Loucy (cell line): ENCODE measurements at regions not wholly inside any gene's neighbourhood (a gene's known extent, or its start where the extent isn't known, plus 50 kb on each side); places are given as distances from the start of the nearest gene placed in this dataset.

Experiments
- H2AFZ ChIP-seq: fragments of 200-600 bp; sonication (generic); 2 replicates; pipeline ENCODE4 v1.6.0; 2016; ENCODE audit warnings: antibody characterized with exemption, mild to moderate bottlenecking, low read length, moderate library complexity
- H3F3A ChIP-seq: fragments of 200-600 bp; 2 replicates; pipeline ENCODE4 v1.6.0; 2016; ENCODE audit warnings: antibody characterized with exemption, low read depth, mild to moderate bottlenecking
- H3K27me3 ChIP-seq: fragments of 200-600 bp; sonication (generic); 2 replicates; pipeline ENCODE4 v1.6.1; 2014; ENCODE audit warnings: low read length, mild to moderate bottlenecking; ENCODE audit not compliant: insufficient read depth, poor library complexity, severe bottlenecking
- H3K36me3 ChIP-seq: fragments of 200-600 bp; sonication (generic); 2 replicates; pipeline ENCODE4 v1.6.1; 2016; ENCODE audit warnings: low read length; ENCODE audit not compliant: insufficient read depth
- H3K4me1 ChIP-seq: fragments of 200-600 bp; sonication (generic); 2 replicates; pipeline ENCODE4 v1.5.1; 2014; ENCODE audit warnings: low read length, mild to moderate bottlenecking; ENCODE audit not compliant: insufficient read depth, poor library complexity, severe bottlenecking
- H3K4me2 ChIP-seq: fragments of 200-600 bp; sonication (generic); 2 replicates; pipeline ENCODE4 v1.6.0; 2014; ENCODE audit warnings: antibody characterized with exemption, low read length, low read depth, mild to moderate bottlenecking; ENCODE audit not compliant: poor library complexity, severe bottlenecking
- H3K4me3 ChIP-seq: fragments of 200-600 bp; sonication (generic); 2 replicates; pipeline ENCODE4 v1.5.1; 2014; ENCODE audit warnings: low read length, mild to moderate bottlenecking, mixed read lengths; ENCODE audit not compliant: poor library complexity, severe bottlenecking
- H3K79me2 ChIP-seq: fragments of 200-600 bp; sonication (generic); 2 replicates; pipeline ENCODE4 v1.6.1; 2014; ENCODE audit warnings: low read length; ENCODE audit not compliant: insufficient read depth
- H3K9ac ChIP-seq: fragments of 200-600 bp; sonication (generic); 2 replicates; pipeline ENCODE4 v1.6.0; 2014; ENCODE audit warnings: mild to moderate bottlenecking, low read depth, low read length, moderate library complexity; ENCODE audit not compliant: poor library complexity, severe bottlenecking
- H3K9me2 ChIP-seq: fragments of 200-600 bp; sonication (generic); replicated peaks from 2 replicates; pipeline ENCODE4 v1.6.1; 2016; ENCODE audit warnings: low read depth, low read length, mixed read lengths
- H3K9me3 ChIP-seq: fragments of 200-600 bp; sonication (generic); 2 replicates; pipeline ENCODE4 v1.6.1; 2014; ENCODE audit warnings: mild to moderate bottlenecking, antibody characterized with exemption, low read length, low read depth; ENCODE audit not compliant: insufficient read depth
- H4K20me1 ChIP-seq: fragments of 200-600 bp; sonication (generic); 2 replicates; pipeline ENCODE4 v1.6.0; 2014; ENCODE audit warnings: antibody characterized with exemption, low read length, mild to moderate bottlenecking; ENCODE audit not compliant: insufficient read depth, poor library complexity, severe bottlenecking
- EZH2phosphoT487 ChIP-seq: fragments of 200-600 bp; IDR thresholded peaks from 2 replicates; pipeline ENCODE4 v1.6.1; 2018; ENCODE audit warnings: antibody characterized with exemption, mild to moderate bottlenecking, moderate library complexity, borderline replicate concordance
- TF ChIP-seq, protein P1 (sequence below): fragments of 200-600 bp; sonication (generic); conservative IDR thresholded peaks from 2 replicates; pipeline ENCODE4 v1.5.1; 2014; ENCODE audit warnings: mild to moderate bottlenecking, antibody characterized with exemption, low read length

DNA sequence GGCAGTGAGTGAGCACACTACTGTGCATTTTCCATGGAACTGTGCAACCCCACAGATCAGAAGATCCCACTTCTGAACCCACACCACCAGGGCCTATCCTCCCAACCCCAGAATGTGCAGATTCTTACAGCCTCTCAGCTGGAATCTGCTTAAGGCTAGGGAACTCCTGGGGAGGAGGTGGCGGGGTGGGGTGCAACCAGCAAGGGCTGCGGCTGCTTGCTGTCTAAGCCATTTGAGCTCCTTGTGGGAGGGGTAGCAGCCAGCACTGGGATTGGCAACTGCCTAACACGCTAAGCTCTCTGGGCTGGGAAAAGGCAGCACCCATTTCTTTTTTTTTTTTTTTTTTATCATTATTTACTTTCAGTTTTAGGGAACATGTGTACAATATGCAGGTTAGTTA, 353.3 kb downstream of the RAB28 start:
- no peaks in the 10 kb centered on the region for H3F3A ChIP-seq
- H2AFZ ChIP-seq, result no peak overlapping the region
- H3K4me3 ChIP-seq, result no peak overlapping the region
- H3K9me3 ChIP-seq, result no peaks in the 10 kb centered on the region
- no peaks in the 10 kb centered on the region for H3K9me2 ChIP-seq
- no peaks in the 10 kb centered on the region for H4K20me1 ChIP-seq
- no peak overlapping the region for H3K4me2 ChIP-seq
- no peak overlapping the region for H3K9ac ChIP-seq
- no peaks in the 10 kb centered on the region for H3K79me2 ChIP-seq
- no peak for TF ChIP-seq EZH2phosphoT487
- TF ChIP-seq, protein P1, sequence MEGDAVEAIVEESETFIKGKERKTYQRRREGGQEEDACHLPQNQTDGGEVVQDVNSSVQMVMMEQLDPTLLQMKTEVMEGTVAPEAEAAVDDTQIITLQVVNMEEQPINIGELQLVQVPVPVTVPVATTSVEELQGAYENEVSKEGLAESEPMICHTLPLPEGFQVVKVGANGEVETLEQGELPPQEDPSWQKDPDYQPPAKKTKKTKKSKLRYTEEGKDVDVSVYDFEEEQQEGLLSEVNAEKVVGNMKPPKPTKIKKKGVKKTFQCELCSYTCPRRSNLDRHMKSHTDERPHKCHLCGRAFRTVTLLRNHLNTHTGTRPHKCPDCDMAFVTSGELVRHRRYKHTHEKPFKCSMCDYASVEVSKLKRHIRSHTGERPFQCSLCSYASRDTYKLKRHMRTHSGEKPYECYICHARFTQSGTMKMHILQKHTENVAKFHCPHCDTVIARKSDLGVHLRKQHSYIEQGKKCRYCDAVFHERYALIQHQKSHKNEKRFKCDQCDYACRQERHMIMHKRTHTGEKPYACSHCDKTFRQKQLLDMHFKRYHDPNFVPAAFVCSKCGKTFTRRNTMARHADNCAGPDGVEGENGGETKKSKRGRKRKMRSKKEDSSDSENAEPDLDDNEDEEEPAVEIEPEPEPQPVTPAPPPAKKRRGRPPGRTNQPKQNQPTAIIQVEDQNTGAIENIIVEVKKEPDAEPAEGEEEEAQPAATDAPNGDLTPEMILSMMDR, result no peak
- H3K27me3 ChIP-seq, result no peaks in the 10 kb centered on the region
- H3K4me1 ChIP-seq, result no peaks in the 10 kb centered on the region
- H3K36me3 ChIP-seq, result no peaks in the 10 kb centered on the region

DNA sequence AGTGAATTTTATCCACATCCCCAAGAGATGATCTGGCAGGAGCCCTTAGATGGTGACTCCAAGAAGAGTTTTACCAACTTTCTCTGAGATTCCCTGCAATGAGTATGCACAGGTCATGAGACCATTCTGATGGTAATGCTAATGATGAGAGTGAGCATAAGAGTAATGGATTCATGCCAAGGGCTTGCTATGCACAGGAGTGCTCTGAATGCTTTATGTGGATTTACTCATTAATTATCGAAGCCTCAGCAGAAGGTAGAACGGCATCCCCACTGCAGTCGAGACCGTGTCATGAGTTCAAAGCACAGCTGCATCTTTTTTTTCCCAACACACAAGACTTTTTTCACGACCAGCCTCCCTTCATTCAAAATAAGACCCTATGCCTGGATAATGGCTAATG, 355.0 kb downstream of the RAB28 start:
- no peak overlapping the region for H3K9ac ChIP-seq
- TF ChIP-seq, protein P1, result no peak
- no peak for TF ChIP-seq EZH2phosphoT487
- H4K20me1 ChIP-seq, result no peaks in the 10 kb centered on the region
- no peak overlapping the region for H3K4me3 ChIP-seq
- no peaks in the 10 kb centered on the region for H3K9me3 ChIP-seq
- H3K36me3 ChIP-seq, result no peaks in the 10 kb centered on the region
- H3K9me2 ChIP-seq, result no peaks in the 10 kb centered on the region
- H3F3A ChIP-seq, result no peaks in the 10 kb centered on the region
- H3K4me2 ChIP-seq, result no peak overlapping the region
- no peaks in the 10 kb centered on the region for H3K27me3 ChIP-seq
- H3K4me1 ChIP-seq, result no peaks in the 10 kb centered on the region
- H2AFZ ChIP-seq, result no peak overlapping the region
- H3K79me2 ChIP-seq, result no peaks in the 10 kb centered on the region

DNA sequence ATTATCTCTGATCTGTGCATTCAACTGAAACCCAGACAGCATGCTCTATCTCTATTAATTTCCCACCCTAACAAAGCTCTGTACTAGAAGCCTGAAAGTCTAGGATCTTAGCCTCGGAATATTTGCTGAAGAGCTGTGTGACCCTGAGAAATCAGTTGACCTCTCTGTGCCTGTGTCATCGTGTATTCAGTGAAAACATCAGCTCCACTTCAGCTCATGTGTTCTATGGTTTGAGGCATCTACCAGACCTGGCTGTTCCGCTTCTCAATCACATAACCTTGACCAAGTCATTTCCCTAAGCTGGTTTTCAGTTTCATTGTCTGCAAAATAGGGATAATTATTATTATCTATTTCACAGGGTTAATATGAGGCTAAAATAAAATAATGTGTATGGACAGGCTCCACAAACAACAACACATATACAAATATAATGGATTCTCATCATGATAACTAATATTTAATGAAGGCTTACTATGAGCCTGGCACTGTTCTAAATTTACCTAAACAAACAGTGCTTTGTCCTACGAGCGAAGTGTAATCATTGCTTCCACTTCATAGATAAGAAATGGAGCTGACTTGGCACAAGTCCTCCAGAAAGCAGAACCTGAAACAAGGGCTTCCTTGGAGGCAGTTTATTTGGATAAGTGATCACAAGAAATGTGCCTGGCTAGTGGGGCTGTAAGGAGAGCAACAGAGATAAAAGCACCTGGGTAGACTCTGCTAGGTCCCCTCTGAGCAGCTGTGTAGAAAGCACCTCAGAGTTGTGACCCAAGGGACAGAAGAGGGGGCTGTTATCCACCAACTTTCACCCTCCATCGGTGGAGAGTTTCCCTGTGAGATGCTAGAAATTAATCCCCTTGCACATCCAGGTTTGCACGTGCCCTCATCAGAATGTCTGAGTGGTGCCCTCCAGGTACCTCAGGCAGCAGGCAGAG, 356.9 kb downstream of the RAB28 start:
- Histone ChIP-seq H3K4me3 (no peak overlapping the region), H3K9me2 (no peaks in the 10 kb centered on the region), H3F3A (no peaks in the 10 kb centered on the region), H3K4me2 (no peak overlapping the region), H2AFZ (no peak overlapping the region), H3K79me2 (no peaks in the 10 kb centered on the region), H3K4me1 (no peaks in the 10 kb centered on the region), H3K9me3 (no peaks in the 10 kb centered on the region), H3K27me3 (no peaks in the 10 kb centered on the region), H3K9ac (no peak overlapping the region), H3K36me3 (no peaks in the 10 kb centered on the region), H4K20me1 (no peaks in the 10 kb centered on the region)
- TF ChIP-seq, protein P1, result no peak
- no peak for TF ChIP-seq EZH2phosphoT487
